ENCODE measurements at regions not wholly inside any gene's neighbourhood (a gene's known extent, or its start where the extent isn't known, plus 50 kb on each side); places are given as distances from the start of the nearest gene placed in this dataset.

DNA sequence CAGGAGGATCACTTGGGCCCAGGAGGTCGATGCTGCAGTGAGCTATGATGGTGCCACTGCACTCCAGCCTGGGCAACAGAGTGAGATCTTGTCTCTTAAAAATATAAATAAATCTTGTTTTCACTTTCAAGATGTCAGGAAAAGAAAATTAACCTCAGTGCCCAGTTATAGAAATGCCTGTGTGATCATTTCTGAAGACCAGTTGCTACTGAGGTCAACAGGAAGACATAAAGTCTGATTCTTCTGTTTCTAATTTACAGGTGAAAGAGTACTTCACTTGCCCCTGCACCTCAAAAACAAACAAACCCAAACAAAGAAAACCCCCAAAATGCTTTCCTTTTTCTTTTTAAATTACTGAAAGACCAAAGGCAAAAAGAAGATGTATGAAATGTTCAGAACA lies 174.3 kb upstream of the NBEA start:
- TF ChIP-seq CTCF (IDR thresholded peaks at IDR 0.05; ENCODE audit: insufficient read depth, low read length) (no peak), GABPA (IDR thresholded peaks at IDR 0.05; ENCODE audit: low read depth) (no peak), REST (IDR thresholded peaks at IDR 0.05; ENCODE audit: insufficient replicate concordance, low read depth) (no peak), POLR2AphosphoS5 (IDR thresholded peaks at IDR 0.05; ENCODE audit: low read depth) (no peak)

Data from HL-60 (cell line).